ENCODE measurements at regions not wholly inside any gene's neighbourhood (a gene's known extent, or its start where the extent isn't known, plus 50 kb on each side); places are given as distances from the start of the nearest gene placed in this dataset.

DNA sequence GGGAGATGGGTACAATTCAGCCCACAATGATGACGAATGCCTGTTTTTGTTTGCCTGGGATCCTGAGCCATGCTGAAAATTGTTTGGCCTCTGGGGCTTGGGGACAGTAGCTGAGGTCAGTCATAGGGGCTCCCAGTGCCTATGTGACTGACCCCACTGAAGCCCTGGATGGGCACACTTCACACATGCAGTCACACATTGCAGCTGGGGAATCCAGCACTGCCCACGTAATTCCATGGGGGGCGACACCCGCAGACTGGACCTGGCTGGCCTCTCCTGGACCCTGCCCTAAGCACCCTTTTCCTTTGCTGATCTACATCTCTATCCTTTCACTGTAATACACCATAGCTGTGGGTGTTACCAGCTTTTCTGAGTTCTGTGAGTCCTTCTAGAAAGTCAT lies 295.2 kb upstream of the HS6ST1 start:
- TF ChIP-seq, protein P1, sequence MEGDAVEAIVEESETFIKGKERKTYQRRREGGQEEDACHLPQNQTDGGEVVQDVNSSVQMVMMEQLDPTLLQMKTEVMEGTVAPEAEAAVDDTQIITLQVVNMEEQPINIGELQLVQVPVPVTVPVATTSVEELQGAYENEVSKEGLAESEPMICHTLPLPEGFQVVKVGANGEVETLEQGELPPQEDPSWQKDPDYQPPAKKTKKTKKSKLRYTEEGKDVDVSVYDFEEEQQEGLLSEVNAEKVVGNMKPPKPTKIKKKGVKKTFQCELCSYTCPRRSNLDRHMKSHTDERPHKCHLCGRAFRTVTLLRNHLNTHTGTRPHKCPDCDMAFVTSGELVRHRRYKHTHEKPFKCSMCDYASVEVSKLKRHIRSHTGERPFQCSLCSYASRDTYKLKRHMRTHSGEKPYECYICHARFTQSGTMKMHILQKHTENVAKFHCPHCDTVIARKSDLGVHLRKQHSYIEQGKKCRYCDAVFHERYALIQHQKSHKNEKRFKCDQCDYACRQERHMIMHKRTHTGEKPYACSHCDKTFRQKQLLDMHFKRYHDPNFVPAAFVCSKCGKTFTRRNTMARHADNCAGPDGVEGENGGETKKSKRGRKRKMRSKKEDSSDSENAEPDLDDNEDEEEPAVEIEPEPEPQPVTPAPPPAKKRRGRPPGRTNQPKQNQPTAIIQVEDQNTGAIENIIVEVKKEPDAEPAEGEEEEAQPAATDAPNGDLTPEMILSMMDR (IDR thresholded peaks at IDR 0.05; ENCODE audit: low read depth, low read length) = no peak
- no peak for TF ChIP-seq EZH2phosphoT487 (IDR thresholded peaks at IDR 0.05; ENCODE audit: low read depth)
